GM18909 (cell line): ENCODE measurements at regions not wholly inside any gene's neighbourhood (a gene's known extent, or its start where the extent isn't known, plus 50 kb on each side); places are given as distances from the start of the nearest gene placed in this dataset.

Experiments
- ATAC-seq: cut with Tn5 transposase; IDR thresholded peaks from one replicate; pipeline ENCODE4 v1.9.1; 2021; ENCODE audit warnings: mild to moderate bottlenecking; ENCODE audit not compliant: unreplicated experiment, poor library complexity

DNA sequence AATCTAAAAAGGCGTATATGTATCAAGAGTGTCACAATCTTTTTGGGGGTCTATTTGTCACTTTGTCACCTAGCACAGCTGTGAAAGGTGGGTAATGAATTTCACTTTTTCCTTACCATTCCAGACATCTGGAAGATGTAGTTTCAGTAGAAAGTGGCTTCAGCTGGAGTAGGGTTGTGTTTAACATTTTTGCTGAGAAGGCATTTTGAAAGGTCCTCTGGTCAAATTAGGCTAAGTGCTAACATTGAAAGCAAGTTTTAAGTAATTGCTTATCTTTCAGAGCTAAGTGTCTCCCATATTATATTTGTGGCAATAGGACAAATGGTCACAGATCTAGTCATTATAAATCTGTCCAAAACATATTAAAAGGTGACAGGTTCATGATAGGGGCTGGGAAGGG, 542.1 kb upstream of the SPHKAP start:
- ATAC-seq = no peak

DNA sequence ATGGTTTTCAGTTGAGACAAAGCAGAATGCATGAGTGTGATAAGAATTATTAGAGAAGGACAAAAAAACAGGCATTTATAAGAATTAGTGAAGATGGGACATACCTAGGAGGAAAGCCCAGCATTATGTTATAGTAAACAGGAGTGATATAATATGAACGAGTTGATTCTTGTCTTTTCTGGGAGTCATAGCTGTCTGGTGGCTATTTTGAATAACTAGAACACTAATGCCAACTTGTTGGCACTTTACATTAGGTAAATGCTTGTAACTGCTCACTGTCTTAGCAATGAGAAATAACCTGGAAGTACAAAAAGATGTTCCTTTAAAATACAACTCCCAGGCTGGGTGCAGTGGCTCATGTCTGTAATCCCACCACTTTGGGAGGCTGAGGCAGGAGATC, 540.8 kb upstream of the SPHKAP start:
- ATAC-seq = no peak

DNA sequence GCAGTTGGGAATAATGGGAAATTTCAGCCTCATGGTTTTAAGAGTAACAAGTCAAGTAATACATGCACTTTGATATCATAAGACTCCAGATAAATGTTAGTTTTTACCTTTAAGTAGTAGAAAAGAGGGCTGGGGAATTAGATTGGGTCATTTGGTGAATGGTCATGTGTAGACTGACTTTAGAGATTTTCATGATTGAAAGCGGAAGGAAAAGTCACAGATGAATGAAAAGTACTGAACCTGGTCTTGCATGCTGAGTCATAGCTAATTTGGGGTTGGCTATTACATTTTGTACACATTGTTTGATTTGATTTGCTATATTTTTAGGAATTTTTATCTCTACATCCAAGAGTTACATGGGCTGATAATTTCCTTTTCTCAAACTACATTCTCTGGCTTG, 539.4 kb upstream of the SPHKAP start:
- ATAC-seq = no peak

DNA sequence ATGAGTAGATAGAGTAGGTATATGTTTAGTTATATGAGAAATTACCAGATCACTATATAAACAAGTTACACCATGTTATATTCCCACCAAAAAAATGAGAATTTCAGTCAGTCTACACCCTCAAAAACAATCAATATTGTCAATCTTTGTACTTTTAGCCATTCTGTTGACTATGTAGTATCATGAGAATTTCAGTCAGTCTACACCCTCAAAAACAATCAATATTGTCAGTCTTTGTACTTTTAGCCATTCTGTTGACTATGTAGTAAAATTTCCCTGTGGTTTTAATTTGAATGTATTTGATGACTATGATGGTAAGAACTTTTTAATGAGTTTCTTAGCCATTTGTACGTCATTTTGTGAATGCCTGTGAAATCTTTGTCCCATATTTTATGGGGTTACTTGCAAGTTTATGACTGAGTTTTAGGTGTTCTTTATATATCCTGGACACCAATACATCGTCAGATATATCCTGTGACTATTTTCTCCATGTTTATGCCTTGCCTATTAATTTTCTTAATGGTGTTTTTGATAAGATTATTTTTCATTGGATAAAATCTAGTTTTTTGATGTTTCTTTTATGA, 528.4 kb upstream of the SPHKAP start:
- ATAC-seq = no peak

DNA sequence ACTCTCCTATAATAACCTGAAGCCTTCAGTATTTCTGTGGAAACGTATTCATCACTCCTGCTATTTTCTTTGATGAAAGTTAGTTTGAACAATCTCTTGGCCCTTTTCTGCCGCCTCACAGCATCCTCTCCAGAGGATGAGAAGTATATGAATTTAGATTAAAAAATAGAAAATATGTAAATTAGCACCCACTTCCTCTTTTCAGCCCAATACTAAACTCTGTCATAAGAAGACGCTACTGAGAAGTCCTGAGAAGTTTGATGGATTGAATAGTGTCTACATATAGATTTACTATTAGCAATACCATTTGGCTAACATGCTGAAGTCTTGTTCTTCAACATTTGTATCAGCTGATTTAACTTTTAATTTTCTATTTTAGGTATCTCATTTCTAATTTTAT, 526.4 kb upstream of the SPHKAP start:
- no peak for ATAC-seq

DNA sequence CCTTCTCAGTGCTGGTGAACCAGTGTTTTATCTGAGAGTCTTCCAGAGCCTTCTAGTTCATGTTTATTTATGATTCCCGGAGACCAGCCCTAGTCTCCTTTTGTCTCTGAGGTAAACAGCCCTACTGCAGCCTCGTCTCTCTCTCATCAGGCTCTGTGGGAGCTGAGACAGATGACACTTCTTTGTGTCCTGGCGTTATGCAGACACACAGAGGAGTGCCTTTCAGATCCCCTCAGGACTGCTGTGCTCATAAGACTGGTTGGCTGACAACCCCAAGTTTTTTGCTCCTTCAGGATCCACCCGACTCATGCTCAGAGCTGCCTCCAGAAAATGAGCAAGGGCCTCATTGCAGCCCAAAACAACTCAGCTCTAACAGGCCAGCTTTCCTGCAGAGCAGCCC, 523.8 kb upstream of the SPHKAP start:
- ATAC-seq = no peak

DNA sequence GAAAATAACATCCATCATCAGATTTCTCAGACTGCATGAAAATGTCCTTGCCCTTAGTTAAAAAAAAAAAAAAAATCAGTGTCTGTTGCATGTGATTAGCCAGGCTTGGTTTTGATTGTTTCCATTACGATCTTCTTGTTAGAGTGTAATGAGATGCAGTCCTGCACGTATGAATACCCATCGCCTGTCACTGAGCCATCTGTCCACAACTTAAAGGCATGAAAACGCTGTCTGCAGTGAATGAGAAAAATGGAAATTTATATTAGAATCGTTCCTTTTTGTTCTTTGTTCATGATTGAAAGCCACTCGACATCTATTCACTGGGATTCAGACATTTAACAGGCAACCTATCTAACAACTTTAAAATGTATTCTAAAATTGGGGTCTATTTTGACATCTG, 521.7 kb upstream of the SPHKAP start:
- no peak for ATAC-seq

DNA sequence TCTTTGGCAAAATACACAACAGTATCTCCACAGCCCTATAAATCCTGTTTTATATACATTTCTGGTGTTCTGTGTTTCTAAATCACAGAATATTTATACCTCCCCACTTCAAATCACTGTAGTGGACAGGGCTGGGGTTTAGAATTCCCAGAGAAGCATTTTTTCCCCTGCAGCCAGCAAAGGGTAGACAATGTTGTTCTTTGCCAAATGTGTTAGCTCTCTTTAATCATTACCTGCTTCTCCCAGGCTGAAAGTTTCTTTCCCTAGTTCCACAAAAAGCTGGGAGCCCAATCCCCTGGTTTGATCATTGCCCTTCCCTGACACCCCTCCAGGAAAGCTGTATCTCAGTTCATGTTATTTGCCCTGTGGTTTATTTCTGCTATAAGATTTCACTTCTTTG, 520.0 kb upstream of the SPHKAP start:
- ATAC-seq = no peak

DNA sequence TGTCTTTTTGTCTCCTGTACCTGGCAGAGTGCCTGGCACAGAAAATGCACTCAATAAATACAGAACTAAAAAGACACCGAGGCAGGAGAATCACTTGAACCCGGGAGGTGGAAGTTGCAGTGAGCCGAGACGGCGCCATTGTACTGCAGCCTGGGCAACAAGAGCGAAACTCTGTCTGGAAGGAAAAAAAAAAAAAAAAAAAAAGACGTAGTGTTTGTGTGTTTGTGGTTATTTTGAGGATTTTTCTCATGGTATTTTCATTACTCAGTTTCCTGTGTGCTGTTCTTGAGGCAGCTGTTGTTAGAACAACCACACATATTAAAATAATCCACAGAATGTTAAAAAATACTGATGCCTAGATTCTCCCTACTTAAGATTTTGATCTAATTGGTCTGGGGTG, 519.2 kb upstream of the SPHKAP start:
- no peak for ATAC-seq

DNA sequence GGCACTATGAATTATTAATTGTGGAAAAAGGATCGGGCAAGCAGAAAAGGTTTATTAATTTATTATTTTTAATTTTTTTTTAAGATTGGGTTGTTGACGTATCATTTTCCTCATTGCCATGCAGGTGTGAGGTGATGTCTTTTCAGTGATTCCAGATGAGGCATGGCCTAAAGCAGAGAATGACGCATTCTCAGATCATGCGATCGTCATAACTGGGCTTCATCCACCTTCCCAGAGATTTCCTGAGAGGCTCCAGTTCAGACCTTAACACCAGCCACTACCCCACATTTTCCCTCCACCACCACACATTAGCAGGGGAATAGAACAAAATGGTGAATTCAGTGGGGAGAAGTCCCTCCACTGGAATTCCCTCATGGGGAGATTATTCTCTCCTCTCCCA, 518.4 kb upstream of the SPHKAP start:
- no peak for ATAC-seq

DNA sequence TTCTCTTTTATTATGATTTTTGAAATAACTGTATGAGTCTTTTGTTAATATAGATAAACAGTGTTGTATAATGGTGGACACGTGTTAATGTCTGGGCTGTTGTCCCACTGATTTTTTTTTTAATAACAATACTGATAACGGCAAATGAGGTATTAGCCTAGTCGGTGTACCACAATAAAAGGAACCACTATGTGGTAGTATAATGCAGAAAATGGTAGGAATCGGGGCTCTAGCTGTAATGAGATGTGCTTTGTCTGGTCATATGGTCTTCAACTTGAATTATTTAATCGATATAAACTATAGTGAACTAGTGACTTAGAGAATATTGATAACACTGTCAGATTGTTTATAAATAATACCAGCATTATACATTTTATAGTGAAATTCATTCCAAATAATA, 517.9 kb upstream of the SPHKAP start:
- ATAC-seq = no peak

DNA sequence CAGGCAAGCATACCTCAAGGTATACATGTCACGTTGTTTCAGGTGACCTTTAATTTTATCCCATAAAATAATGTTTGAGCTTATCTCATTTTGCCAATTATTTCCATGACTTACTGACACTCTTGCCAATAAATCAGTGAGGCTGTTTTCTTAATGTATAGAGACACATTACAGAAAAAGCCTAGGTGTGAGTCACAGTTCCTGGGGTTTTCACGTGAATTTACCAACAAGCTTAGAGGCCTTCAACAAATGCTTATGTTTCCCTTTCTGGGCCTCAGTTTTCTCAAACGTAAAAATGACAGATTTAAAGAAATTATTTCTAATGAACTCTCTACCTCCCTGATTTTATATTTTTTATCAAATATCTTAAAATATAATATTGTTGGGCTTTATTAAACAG, 517.5 kb upstream of the SPHKAP start:
- no peak for ATAC-seq

DNA sequence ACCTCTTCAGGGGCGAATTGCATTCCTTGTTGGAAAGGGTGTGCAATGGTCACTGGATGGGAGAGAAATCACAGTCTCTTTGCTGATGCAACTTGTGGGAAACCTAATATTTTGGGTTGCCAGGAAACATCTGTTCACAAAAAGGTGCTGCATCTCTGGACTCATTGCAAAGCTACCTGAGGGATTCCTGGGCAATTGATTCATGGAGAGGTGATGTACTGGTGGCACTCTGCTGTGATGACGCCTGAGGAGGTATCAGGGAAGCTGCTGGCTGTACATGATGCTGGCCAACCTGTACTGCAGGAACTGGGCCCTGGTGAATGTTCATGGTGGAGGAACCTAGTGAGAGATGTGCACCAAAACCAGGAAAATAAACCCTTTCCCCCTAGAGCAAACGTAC, 516.0 kb upstream of the SPHKAP start:
- no peak for ATAC-seq

DNA sequence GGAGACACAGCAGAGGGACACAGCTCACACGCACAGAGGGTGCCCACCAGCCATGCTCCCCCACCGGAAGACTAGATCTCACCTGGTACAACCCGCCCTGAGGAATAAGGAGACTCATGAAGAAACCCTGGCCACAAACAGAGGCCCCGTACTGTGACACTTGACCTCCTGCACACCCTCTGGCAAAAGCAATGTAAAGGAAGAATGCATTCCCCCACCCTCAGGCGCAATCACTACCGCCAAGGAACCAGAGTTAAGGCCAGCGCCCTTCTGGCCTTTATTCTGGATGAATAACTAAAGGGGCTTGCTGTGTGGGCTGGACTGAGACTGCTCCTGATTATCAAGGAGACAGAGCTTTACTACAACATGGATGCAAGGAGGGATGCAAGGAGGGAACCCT, 509.2 kb upstream of the SPHKAP start:
- no peak for ATAC-seq

DNA sequence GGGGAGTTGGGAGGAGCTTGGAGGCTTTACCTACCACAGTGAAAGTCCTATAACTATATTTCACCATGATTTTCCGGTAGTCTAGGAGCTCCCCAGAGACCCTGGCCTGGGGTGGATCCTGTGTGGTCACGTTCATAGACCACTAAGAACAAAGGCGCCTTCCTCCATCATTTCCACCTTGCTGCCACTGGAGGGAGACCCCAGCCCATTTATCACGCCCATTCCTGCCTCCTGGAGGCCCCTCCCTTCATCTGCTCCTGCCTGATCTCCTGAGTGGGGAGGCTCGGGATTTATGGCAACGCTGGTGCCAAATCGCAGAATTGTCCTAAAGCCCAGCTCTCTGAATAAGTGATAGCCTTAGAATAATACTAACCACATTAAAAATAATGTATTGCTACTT, 507.6 kb upstream of the SPHKAP start:
- ATAC-seq = no peak

DNA sequence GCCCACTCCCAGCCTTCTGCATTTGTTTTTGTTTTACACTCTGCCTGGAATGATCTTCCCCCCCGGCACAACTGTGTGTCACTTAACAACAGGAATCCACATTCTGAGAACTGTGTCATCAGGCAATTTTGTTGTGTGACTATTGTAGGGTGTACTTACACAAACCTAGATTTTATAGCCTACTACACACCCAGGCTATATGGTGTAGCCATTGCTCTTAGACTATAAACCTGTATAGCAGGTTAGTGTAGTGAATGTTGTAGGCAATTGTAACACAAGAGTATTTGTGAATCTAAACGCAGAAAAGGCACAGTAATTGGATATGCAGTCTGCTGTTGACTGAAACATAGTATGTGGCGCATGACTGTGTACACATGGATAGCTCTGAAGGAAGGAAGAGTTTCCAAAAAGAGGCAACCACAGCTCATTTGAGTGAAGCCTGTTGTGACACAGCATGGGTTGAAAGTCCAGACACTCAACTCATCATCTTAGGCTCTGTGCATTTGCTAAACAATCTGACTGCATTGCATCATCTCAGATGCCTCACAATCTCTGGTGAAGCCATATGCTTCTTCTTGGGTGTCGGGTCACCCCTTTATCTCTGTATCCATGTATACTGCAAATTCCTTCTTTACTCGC, 506.6 kb upstream of the SPHKAP start:
- ATAC-seq = no peak

DNA sequence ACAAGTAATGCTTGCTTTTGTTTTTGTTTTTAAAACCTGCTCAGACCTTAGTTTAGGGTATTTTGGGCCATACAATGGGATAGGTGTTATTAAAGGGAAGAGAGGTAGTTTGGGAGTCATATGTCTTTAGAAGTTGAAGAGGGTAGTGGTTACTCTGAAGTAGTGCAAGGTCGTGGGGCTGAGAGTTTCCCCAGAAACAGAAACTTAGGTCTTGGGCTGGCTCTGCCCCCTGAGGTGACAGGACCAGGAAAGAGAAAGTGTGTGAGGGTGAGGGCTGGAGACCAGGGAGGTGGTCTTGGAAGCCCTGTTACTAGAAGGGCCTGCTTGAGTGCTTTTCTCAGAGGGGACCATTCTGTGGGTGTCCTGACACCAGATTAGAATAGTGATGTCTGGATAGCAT, 500.5 kb upstream of the SPHKAP start:
- ATAC-seq = no peak

DNA sequence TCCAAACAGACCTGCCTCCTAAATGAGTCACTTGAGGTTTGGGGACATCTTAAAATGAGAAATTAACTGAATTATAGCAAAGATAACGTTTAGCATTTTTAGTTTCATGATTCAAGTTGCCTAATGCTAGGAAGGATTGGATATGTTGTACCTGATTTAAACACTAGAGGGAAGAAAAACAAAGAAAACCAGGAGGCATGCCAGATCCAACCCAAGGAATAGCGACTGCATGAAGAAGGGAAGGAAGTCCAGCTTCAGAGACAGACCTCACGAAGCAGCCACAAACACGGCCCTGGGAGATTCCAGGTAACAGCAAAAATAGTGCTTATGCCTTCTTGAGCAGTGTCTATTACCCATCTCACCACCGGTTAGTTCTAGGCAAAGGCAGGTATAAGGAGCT, 499.9 kb upstream of the SPHKAP start:
- no peak for ATAC-seq

DNA sequence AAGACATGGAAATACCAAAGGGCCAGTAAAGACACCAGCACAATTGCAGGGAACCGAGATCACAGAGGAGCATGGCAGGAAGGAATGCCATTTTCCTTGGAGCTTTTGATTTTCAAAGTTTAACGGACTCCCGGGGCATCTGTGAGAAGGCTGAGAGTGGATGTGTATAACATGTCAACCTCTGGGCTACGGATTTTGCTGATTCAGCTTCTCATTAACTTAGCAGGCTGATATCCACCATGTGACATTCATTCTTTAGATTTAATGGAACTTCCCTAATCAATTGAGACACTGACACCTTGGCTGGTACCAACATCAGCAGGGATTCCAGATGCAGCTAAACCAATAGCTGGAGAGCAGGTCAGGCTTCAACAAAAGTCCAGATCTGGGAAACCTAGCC, 496.6 kb upstream of the SPHKAP start:
- ATAC-seq = no peak

DNA sequence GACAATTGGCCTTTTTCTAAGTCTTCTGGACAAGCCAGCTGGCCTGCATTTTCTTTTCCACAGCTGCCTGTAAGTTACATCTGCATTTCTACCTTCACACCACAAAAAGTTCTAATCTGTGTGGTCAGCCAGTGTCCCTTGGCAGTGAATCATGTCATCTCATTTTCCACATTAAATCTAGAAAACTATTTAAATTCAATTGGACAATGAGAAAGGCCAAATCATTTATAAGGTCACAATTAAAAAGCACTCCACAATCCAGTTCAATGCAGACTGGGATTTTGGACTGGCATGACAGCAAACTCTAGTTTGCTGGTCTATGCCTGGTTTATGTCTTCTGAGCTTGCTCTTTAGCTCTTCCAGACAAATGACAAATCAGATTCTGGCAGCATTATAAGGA, 494.2 kb upstream of the SPHKAP start:
- no peak for ATAC-seq

DNA sequence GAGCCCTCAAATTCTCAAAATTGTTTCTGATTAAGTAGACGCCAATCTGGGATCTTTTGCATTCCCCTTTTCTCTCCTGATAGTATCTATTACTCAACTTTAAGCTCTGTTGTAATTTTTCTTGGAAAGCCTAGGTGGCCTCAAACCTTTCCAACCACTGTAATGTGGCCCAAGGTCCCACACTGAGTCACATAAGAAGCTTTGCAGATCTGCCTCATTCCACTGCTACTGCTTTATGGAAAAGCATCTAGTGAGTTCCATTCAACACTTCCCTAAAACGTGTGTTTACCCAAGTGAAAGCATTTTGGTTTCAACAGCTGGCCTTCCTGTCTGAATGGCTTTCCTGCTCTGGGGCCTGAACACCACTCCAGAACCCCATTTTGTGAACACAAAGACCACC, 493.6 kb upstream of the SPHKAP start:
- ATAC-seq = no peak

DNA sequence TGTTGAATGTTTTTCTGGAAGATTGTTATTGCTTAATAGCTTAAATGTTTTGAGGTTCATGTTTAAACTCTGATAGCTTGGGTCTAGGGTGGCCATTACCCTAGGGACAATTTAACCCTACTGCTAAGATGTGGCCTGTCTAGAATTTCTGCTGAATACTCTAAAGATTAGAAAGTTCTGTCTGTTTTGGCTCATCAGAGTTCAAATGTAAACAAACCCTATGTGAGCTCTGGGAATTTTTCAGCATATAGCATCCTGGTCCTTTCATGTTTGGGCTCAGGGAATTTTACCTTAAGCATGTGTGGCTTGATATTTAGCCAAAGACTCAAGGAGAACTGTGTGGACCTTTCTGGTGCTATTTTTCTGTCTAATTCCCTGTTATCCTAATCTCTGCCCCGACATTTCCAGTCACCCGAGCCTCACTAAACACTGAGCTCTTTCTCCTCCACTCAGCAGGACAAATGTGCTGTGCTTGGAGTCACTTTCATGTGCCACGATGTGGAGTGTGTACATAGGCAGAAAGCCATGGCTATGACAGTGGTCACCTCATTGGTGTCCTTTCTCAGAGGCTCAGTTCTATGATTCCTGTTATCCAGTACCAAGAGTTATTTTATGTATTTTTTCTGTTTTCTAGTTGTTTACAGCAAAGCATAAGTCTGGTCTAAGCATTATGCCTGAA, 492.5 kb upstream of the SPHKAP start:
- ATAC-seq = no peak
